OCI-LY7 (cell line): ENCODE measurements at regions not wholly inside any gene's neighbourhood (a gene's known extent, or its start where the extent isn't known, plus 50 kb on each side); places are given as distances from the start of the nearest gene placed in this dataset.

Experiments
- BruUV-seq: library from RNA; stranded (reverse); fragments of 400-500 nt; replicated peaks from 2 replicates; lab custom pipeline; 2021; lab: Mats Ljungman, UMichigan
- CTCF ChIA-PET: fragments of 300-600 bp; sonication (Branson Sonifier 250); formaldehyde crosslinking; loops from one replicate; lab custom pipeline; 2022; ENCODE audit warnings: antibody characterized with exemption; ENCODE audit not compliant: unreplicated experiment; lab: Charles Lee
- POLR2A ChIA-PET: fragments of 300-600 bp; sonication (Branson Sonifier 250); formaldehyde crosslinking; loops from one replicate; lab custom pipeline; 2022; ENCODE audit warnings: antibody characterized with exemption; lab: Charles Lee
- DNase-seq: peaks from one replicate; pipeline ENCODE4 v3.0.0-alpha.2; 2015; ENCODE audit warnings: low spot score
- H2AFZ ChIP-seq: fragments of 200-600 bp; sonication (generic), shearing (Covaris generic); 2 replicates; pipeline ENCODE4 v1.6.1; 2014; ENCODE audit warnings: mild to moderate bottlenecking, antibody characterized with exemption, low read length, moderate library complexity
- H3K27ac ChIP-seq: fragments of 200-600 bp; sonication (generic); 2 replicates; pipeline ENCODE4 v1.5.1; 2014; ENCODE audit warnings: mixed run types, low read depth, mild to moderate bottlenecking, moderate library complexity, low read length, inconsistent platforms; ENCODE audit not compliant: poor library complexity, severe bottlenecking
- H3K36me3 ChIP-seq: fragments of 200-600 bp; sonication (generic); 2 replicates; pipeline ENCODE4 v1.6.1; 2014; ENCODE audit warnings: mild to moderate bottlenecking, antibody characterized with exemption, low read length, moderate library complexity, mixed read lengths; ENCODE audit not compliant: insufficient read depth
- H3K4me1 ChIP-seq: fragments of 200-600 bp; sonication (generic); 2 replicates; pipeline ENCODE4 v1.5.1; 2014; ENCODE audit warnings: mild to moderate bottlenecking, low read length; ENCODE audit not compliant: insufficient read depth, poor library complexity, severe bottlenecking
- H3K4me2 ChIP-seq: fragments of 200-600 bp; sonication (generic); 2 replicates; pipeline ENCODE4 v1.6.1; 2014; ENCODE audit warnings: mild to moderate bottlenecking, low read length
- H3K4me3 ChIP-seq: fragments of 200-600 bp; sonication (generic); 2 replicates; pipeline ENCODE4 v1.5.1; 2014; ENCODE audit warnings: mild to moderate bottlenecking, low read depth, low read length; ENCODE audit not compliant: poor library complexity, severe bottlenecking
- H3K79me2 ChIP-seq: fragments of 200-600 bp; sonication (generic); 2 replicates; pipeline ENCODE4 v1.6.1; 2016; ENCODE audit warnings: low read depth, mild to moderate bottlenecking, low read length, moderate library complexity, mixed read lengths; ENCODE audit not compliant: insufficient read depth
- H3K9me2 ChIP-seq: fragments of 200-600 bp; sonication (generic); 2 replicates; pipeline ENCODE4 v1.6.1; 2016; ENCODE audit warnings: mild to moderate bottlenecking, low read length, mixed read lengths; ENCODE audit not compliant: insufficient read depth
- H3K9me3 ChIP-seq: fragments of 200-600 bp; sonication (generic); 2 replicates; pipeline ENCODE4 v1.6.1; 2014; ENCODE audit warnings: mild to moderate bottlenecking, mixed run types, low read length, mixed read lengths
- H4K20me1 ChIP-seq: fragments of 200-600 bp; sonication (generic); 2 replicates; pipeline ENCODE4 v1.6.1; 2014; ENCODE audit warnings: mild to moderate bottlenecking, antibody characterized with exemption, low read length, moderate library complexity, mixed read lengths; ENCODE audit not compliant: insufficient read depth
- CTCF ChIP-seq: fragments of 200-600 bp; sonication (generic); conservative IDR thresholded peaks from 2 replicates; pipeline ENCODE4 v1.5.1; 2014; ENCODE audit warnings: mild to moderate bottlenecking, antibody characterized with exemption, low read length, moderate library complexity, mixed read lengths
- EZH2phosphoT487 ChIP-seq: fragments of 200-600 bp; sonication (generic); IDR thresholded peaks from 2 replicates; pipeline ENCODE4 v1.6.1; 2018; ENCODE audit warnings: low read depth, borderline replicate concordance, mild to moderate bottlenecking, mixed run types, antibody characterized with exemption, low read length, moderate library complexity, mixed read lengths
- intact Hi-C: fragments of 100-400 bp; cut with micrococcal nuclease; formaldehyde crosslinking; loops from one replicate; pipeline ENCODE4 v1.10.0; 2022; ENCODE audit not compliant: unreplicated experiment

GRCh38 chr6:40922281-40922680 is 116.7 kb downstream of the UNC5CL start:
- H3K4me2 ChIP-seq, result no peak overlapping the region
- H3K36me3 ChIP-seq, result no peaks in the 10 kb centered on the region
- POLR2A ChIA-PET, result interaction anchor here (0.6 to 0.7 kb wide), 2 partner anchors 33 to 61 kb away, joined by 3 to 6 read pairs; no protein-coding TSS in a partner anchor
- no peaks in the 10 kb centered on the region for H3K9me2 ChIP-seq
- no peaks in the 10 kb centered on the region for H3K4me1 ChIP-seq
- BruUV-seq, result no TSS peak
- no peak for DNase-seq
- TF ChIP-seq EZH2phosphoT487 (no peak), CTCF (no peak)
- H2AFZ ChIP-seq, result no peak overlapping the region
- no peaks in the 10 kb centered on the region for H3K9me3 ChIP-seq
- no peaks in the 10 kb centered on the region for H3K79me2 ChIP-seq
- CTCF ChIA-PET, result no interaction called here
- H3K27ac ChIP-seq, result no peak overlapping the region
- no peaks in the 10 kb centered on the region for H4K20me1 ChIP-seq
- intact Hi-C loops, result no loop called here
- H3K4me3 ChIP-seq, result no peak overlapping the region

- no peaks in the 10 kb centered on the region for H3K79me2 ChIP-seq
- no peaks in the 10 kb centered on the region for H3K4me1 ChIP-seq
- ChIA-PET POLR2A (no interaction called here), CTCF (no interaction called here)
- H3K36me3 ChIP-seq, result no peaks in the 10 kb centered on the region
- no peak overlapping the region for H3K4me2 ChIP-seq
- BruUV-seq, result no TSS peak
- H4K20me1 ChIP-seq, result no peaks in the 10 kb centered on the region
- no peaks in the 10 kb centered on the region for H3K9me3 ChIP-seq
- no peak overlapping the region for H3K27ac ChIP-seq
- H3K9me2 ChIP-seq, result no peaks in the 10 kb centered on the region
- intact Hi-C loops, result no loop called here
- H3K4me3 ChIP-seq, result no peak overlapping the region
- no peak for DNase-seq
- TF ChIP-seq EZH2phosphoT487 (no peak), CTCF (no peak)
- no peak overlapping the region for H2AFZ ChIP-seq
Observed at GRCh38 chr6:40918040-40918651, 120.9 kb downstream of the UNC5CL start.

- Histone ChIP-seq H3K4me1 (no peaks in the 10 kb centered on the region), H3K9me2 (no peaks in the 10 kb centered on the region), H2AFZ (no peak overlapping the region), H3K79me2 (no peaks in the 10 kb centered on the region), H4K20me1 (no peaks in the 10 kb centered on the region), H3K4me2 (no peak overlapping the region), H3K27ac (no peak overlapping the region), H3K9me3 (no peaks in the 10 kb centered on the region), H3K4me3 (no peak overlapping the region), H3K36me3 (no peaks in the 10 kb centered on the region)
- POLR2A ChIA-PET, result no interaction called here
- TF ChIP-seq EZH2phosphoT487 (no peak), CTCF (no peak)
- no peak for DNase-seq
- no TSS peak for BruUV-seq
- CTCF ChIA-PET, result no interaction called here
- intact Hi-C loops, result no loop called here
Observed at GRCh38 chr6:40917603-40918002, 121.4 kb downstream of the UNC5CL start.
